Caco-2 (cell line): ENCODE measurements at regions not wholly inside any gene's neighbourhood (a gene's known extent, or its start where the extent isn't known, plus 50 kb on each side); places are given as distances from the start of the nearest gene placed in this dataset.
"Not testable (repeated sequence)": the region's sequence is repeated elsewhere in the genome, so short reads cannot be mapped to it uniquely, and the experiment has no call there.

Experiments used
- BruUV-seq: library from RNA; stranded (reverse); fragments of 400-500 nt; replicated peaks from 2 replicates; lab custom pipeline; 2021; lab: Mats Ljungman, UMichigan
- CTCF ChIA-PET: fragments of 300-600 bp; sonication (Branson Sonifier 250); formaldehyde crosslinking; loops from one replicate; lab custom pipeline; 2022; ENCODE audit warnings: antibody characterized with exemption; lab: Charles Lee
- POLR2A ChIA-PET: fragments of 300-600 bp; sonication (Branson Sonifier 250); formaldehyde crosslinking; loops from one replicate; lab custom pipeline; 2022; ENCODE audit warnings: antibody characterized with exemption; lab: Charles Lee
- DNase-seq, 2 experiments: peaks; one replicate each; pipeline versions ENCODE4 v3.0.0 to v3.0.0-alpha.2; 2020 to 2022
- H3K27me3 ChIP-seq: replicated peaks from 2 replicates; pipeline ENCODE4 v1.6.0; 2011; ENCODE audit warnings: low read length; ENCODE audit not compliant: control insufficient read depth, insufficient read depth
- H3K36me3 ChIP-seq: 2 replicates; pipeline ENCODE4 v1.5.1; 2011; ENCODE audit warnings: low read length; ENCODE audit not compliant: control insufficient read depth, insufficient read depth
- H3K4me1 ChIP-seq: fragments of 250-450 bp; sonication (Bioruptor Pico); 2 replicates; pipeline ENCODE4 v1.5.1; 2020; ENCODE audit warnings: mild to moderate bottlenecking
- H3K4me3 ChIP-seq: 2 replicates; pipeline ENCODE4 v1.5.1; 2011; ENCODE audit warnings: low read depth, mild to moderate bottlenecking, control low read depth, low read length
- H3K9me3 ChIP-seq: fragments of 250-450 bp; sonication (Bioruptor Pico); 2 replicates; pipeline ENCODE4 v1.5.1; 2020; ENCODE audit warnings: mild to moderate bottlenecking, moderate library complexity
- H3K27ac Mint-ChIP-seq: one replicate; pipeline ENCODE4 v1.8.0; 2022; ENCODE audit warnings: mixed read lengths; ENCODE audit not compliant: unreplicated experiment
- H3K27me3 Mint-ChIP-seq: one replicate; pipeline ENCODE4 v1.8.0; 2022; ENCODE audit warnings: mixed read lengths; ENCODE audit not compliant: insufficient read depth, unreplicated experiment
- H3K36me3 Mint-ChIP-seq: one replicate; pipeline ENCODE4 v1.8.0; 2022; ENCODE audit warnings: mild to moderate bottlenecking, mixed read lengths; ENCODE audit not compliant: insufficient read depth, unreplicated experiment
- H3K4me1 Mint-ChIP-seq: one replicate; pipeline ENCODE4 v1.8.0; 2022; ENCODE audit warnings: low read depth, mixed read lengths; ENCODE audit not compliant: unreplicated experiment
- H3K4me3 Mint-ChIP-seq: one replicate; pipeline ENCODE4 v1.8.0; 2022; ENCODE audit warnings: mild to moderate bottlenecking, moderate library complexity, mixed read lengths; ENCODE audit not compliant: unreplicated experiment
- H3K9me3 Mint-ChIP-seq: one replicate; pipeline ENCODE4 v1.8.0; 2022; ENCODE audit warnings: mixed read lengths; ENCODE audit not compliant: unreplicated experiment
- CTCF ChIP-seq, 2 experiments: fragments of 200-600 bp in 1 of 2; IDR thresholded peaks; 1 replicate in 1 of 2; 2 replicates in 1 of 2; pipeline versions ENCODE4 v1.5.1 to v1.8.0; 2011 to 2022; ENCODE audit warnings: antibody characterized with exemption in 1 of 2, control low read depth in 1 of 2, inconsistent platforms in 1 of 2, low read depth in 1 of 2, low read length in 1 of 2, mild to moderate bottlenecking in 1 of 2, moderate library complexity in 1 of 2; ENCODE audit not compliant: insufficient read depth in 1 of 2, severe bottlenecking in 1 of 2, unreplicated experiment in 1 of 2
- intact Hi-C: fragments of 100-400 bp; cut with micrococcal nuclease; formaldehyde crosslinking; loops from one replicate; pipeline ENCODE4 v1.10.0; 2022; ENCODE audit not compliant: unreplicated experiment

GRCh38 chr2:13532781-13533523 is 816.2 kb downstream of the TRIB2 start:
- H3K36me3 Mint-ChIP-seq, H3K4me1 ChIP-seq, H3K36me3 ChIP-seq, POLR2A ChIA-PET, H3K27me3 Mint-ChIP-seq, CTCF ChIA-PET, intact Hi-C loops, H3K27me3 ChIP-seq, H3K9me3 ChIP-seq: not testable (repeated sequence)
- H3K9me3 Mint-ChIP-seq = peaks cover 11% of the 10 kb centered on the region
- peaks cover 34% of the 10 kb centered on the region for H3K4me1 Mint-ChIP-seq
- peak overlapping the region; percentile 73 for H3K4me3 Mint-ChIP-seq
- DNase-seq = peak in 1 of 2 experiments; percentile 30
- TSS peak; percentile 34 for BruUV-seq
- peak overlapping the region; percentile 24 for H3K27ac Mint-ChIP-seq
- H3K4me3 ChIP-seq = peak overlapping the region; percentile 32

- no peak for TF ChIP-seq CTCF (IDR thresholded peaks at IDR 0.05; ENCODE audit: insufficient read depth in 1 of 2, low read depth in 1 of 2, low read length in 1 of 2, severe bottlenecking in 1 of 2, unreplicated experiment in 1 of 2)
- Histone ChIP-seq H3K27me3 (no peaks in the 10 kb centered on the region), H3K36me3 (no peaks in the 10 kb centered on the region), H3K4me1 (peaks cover 14% of the 10 kb centered on the region), H3K4me3 (peak overlapping the region; percentile 25), H3K9me3 (no peaks in the 10 kb centered on the region)
- no TSS peak for BruUV-seq
- H3K36me3 Mint-ChIP-seq = peaks cover 14% of the 10 kb centered on the region
- H3K4me3 Mint-ChIP-seq = peak overlapping the region; percentile 73
- H3K4me1 Mint-ChIP-seq = peaks cover 36% of the 10 kb centered on the region
- ChIA-PET POLR2A (no interaction called here), CTCF (no interaction called here)
- no peaks in the 10 kb centered on the region for H3K27me3 Mint-ChIP-seq
- peaks cover 11% of the 10 kb centered on the region for H3K9me3 Mint-ChIP-seq
- H3K27ac Mint-ChIP-seq = peak overlapping the region; percentile 24
- DNase-seq = peak in 1 of 2 experiments; percentile 7
- intact Hi-C loops = no loop called here
Measured at GRCh38 chr2:13533524-13533922, 816.8 kb downstream of the TRIB2 start.

- Histone ChIP-seq H3K4me1 (peaks cover 25% of the 10 kb centered on the region), H3K27me3 (no peaks in the 10 kb centered on the region), H3K4me3 (no peak overlapping the region), H3K36me3 (no peaks in the 10 kb centered on the region), H3K9me3 (no peaks in the 10 kb centered on the region)
- Mint-ChIP-seq H3K36me3 (peaks cover 14% of the 10 kb centered on the region), H3K4me3 (peak overlapping the region; percentile 84), H3K27ac (peak overlapping the region; percentile 99), H3K9me3 (peaks cover 5% of the 10 kb centered on the region), H3K27me3 (no peaks in the 10 kb centered on the region), H3K4me1 (peaks cover 36% of the 10 kb centered on the region)
- POLR2A ChIA-PET = no interaction called here
- CTCF ChIA-PET = no interaction called here
- DNase-seq = no peak
- TF ChIP-seq CTCF (IDR thresholded peaks at IDR 0.05; ENCODE audit: insufficient read depth in 1 of 2, low read depth in 1 of 2, low read length in 1 of 2, severe bottlenecking in 1 of 2, unreplicated experiment in 1 of 2) = no peak
- intact Hi-C loops = no loop called here
- BruUV-seq = no TSS peak
Measured at GRCh38 chr2:13536941-13537340, 820.2 kb downstream of the TRIB2 start.
